IPS-NIHi7 (cell line): ENCODE measurements at regions not wholly inside any gene's neighbourhood (a gene's known extent, or its start where the extent isn't known, plus 50 kb on each side); places are given as distances from the start of the nearest gene placed in this dataset.

Experiments
- DNase-seq: peaks from one replicate; pipeline ENCODE4 v3.0.0; 2012; ENCODE audit warnings: mixed read lengths; ENCODE audit errors: extremely low spot score

GRCh38 chr2:215601526-215601925, 165.7 kb upstream of the FN1 start:
- DNase-seq = no peak

GRCh38 chr2:215598376-215598975, 162.6 kb upstream of the FN1 start:
- no peak for DNase-seq

GRCh38 chr2:215597577-215597976, 161.7 kb upstream of the FN1 start:
- DNase-seq = no peak

- no peak for DNase-seq
These were observed 158.9 kb upstream of the FN1 start for GRCh38 chr2:215594766-215595165.

GRCh38 chr2:215590010-215590745, 154.3 kb upstream of the FN1 start:
- DNase-seq = no peak

GRCh38 chr2:215583881-215584280, 148.0 kb upstream of the FN1 start:
- no peak for DNase-seq

- DNase-seq = no peak
These were observed 143.9 kb upstream of the FN1 start for GRCh38 chr2:215579809-215580208.

GRCh38 chr2:215577356-215577755, 141.5 kb upstream of the FN1 start:
- no peak for DNase-seq

- DNase-seq = no peak
These were observed 140.7 kb upstream of the FN1 start for GRCh38 chr2:215576572-215576971.

- DNase-seq = no peak
These were observed 137.6 kb upstream of the FN1 start for GRCh38 chr2:215573496-215573895.

- DNase-seq = no peak
These were observed 136.5 kb upstream of the FN1 start for GRCh38 chr2:215572341-215572848.

GRCh38 chr2:215571689-215572088, 135.8 kb upstream of the FN1 start:
- DNase-seq = no peak

GRCh38 chr2:215567504-215567903, 131.6 kb upstream of the FN1 start:
- no peak for DNase-seq

- no peak for DNase-seq
These were observed 130.0 kb upstream of the FN1 start for GRCh38 chr2:215565897-215566296.

- no peak for DNase-seq
These were observed 121.8 kb upstream of the FN1 start for GRCh38 chr2:215557701-215558100.

- DNase-seq = no peak
These were observed 121.1 kb upstream of the FN1 start for GRCh38 chr2:215556979-215557378.

- no peak for DNase-seq
These were observed 119.0 kb upstream of the FN1 start for GRCh38 chr2:215554689-215555498.

GRCh38 chr2:215553946-215554345, 118.1 kb upstream of the FN1 start:
- DNase-seq = no peak

- DNase-seq = no peak
These were observed 116.3 kb upstream of the FN1 start for GRCh38 chr2:215552144-215552580.

GRCh38 chr2:215550331-215550730, 114.5 kb upstream of the FN1 start:
- no peak for DNase-seq

GRCh38 chr2:215548714-215549113, 112.8 kb upstream of the FN1 start:
- no peak for DNase-seq

GRCh38 chr2:215542690-215543089, 106.8 kb upstream of the FN1 start:
- DNase-seq = no peak

GRCh38 chr2:215540658-215541057, 104.8 kb upstream of the FN1 start:
- no peak for DNase-seq
